Activated naive CD8-positive, alpha-beta T cell treated with anti-CD3 and anti-CD28 coated beads for 36 hours (primary cell): ENCODE measurements at regions not wholly inside any gene's neighbourhood (a gene's known extent, or its start where the extent isn't known, plus 50 kb on each side); places are given as distances from the start of the nearest gene placed in this dataset.

Source experiments
- DNase-seq: peaks from one replicate; pipeline ENCODE4 v3.0.0; 2021
- H3K27ac Mint-ChIP-seq: one replicate; pipeline ENCODE4 v1.8.0; 2022; ENCODE audit warnings: mild to moderate bottlenecking, moderate library complexity, mixed read lengths
- H3K27me3 Mint-ChIP-seq: one replicate; pipeline ENCODE4 v1.8.0; 2022; ENCODE audit warnings: mild to moderate bottlenecking, mixed read lengths
- H3K36me3 Mint-ChIP-seq: one replicate; pipeline ENCODE4 v1.8.0; 2021; ENCODE audit warnings: mild to moderate bottlenecking, mixed read lengths
- H3K4me1 Mint-ChIP-seq: one replicate; pipeline ENCODE4 v1.8.0; 2021; ENCODE audit warnings: mixed read lengths
- H3K4me3 Mint-ChIP-seq: one replicate; pipeline ENCODE4 v1.8.0; 2022; ENCODE audit warnings: mild to moderate bottlenecking, moderate library complexity, mixed read lengths
- H3K9me3 Mint-ChIP-seq: one replicate; pipeline ENCODE4 v1.8.0; 2022; ENCODE audit warnings: mixed read lengths

DNA sequence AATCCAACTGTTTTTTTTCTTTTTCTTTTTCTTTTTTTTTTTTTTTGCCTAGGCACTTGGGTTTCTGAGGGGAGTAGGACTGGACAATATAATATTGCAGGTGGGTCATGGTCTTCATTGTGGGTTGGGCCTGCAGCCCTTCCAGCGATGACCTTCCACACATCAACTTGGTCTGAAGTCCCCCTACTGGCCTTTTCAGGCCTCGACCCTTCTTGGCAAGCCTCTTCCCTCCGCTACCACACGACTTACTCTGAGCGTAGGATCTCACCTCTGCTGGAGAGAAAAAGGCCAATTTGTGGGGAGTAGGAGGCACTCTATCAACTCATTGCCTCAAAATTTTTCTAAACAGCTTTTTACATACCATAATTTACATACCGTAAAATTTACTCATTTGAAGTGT lies 51.1 kb upstream of the GRIK3 start:
- H3K4me1 Mint-ChIP-seq = no peaks in the 10 kb centered on the region

DNA sequence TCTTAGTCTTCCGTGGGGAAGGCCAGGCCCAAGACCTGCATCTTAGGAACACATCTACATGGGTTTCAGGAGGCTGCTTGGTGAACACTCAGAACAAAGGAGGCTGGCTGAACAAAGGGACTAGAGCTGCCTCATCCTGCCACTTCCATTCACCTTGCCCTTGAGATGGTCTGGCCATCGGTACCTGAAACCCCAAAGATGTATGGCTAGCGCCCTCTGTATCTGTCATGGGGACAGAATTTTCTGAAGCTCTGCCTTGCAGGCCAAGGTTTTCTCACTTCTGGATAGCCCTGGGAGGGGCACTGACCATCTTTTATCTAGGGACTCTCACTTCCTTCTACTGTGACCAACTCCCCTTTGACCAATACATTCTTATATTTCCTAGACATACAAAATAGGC lies 55.4 kb upstream of the GRIK3 start:
- H3K36me3 Mint-ChIP-seq = no peaks in the 10 kb centered on the region
- H3K27me3 Mint-ChIP-seq = peaks cover 20% of the 10 kb centered on the region
- no peak overlapping the region for H3K4me3 Mint-ChIP-seq
- no peaks in the 10 kb centered on the region for H3K4me1 Mint-ChIP-seq
- H3K27ac Mint-ChIP-seq = no peak overlapping the region
- DNase-seq = no peak
- H3K9me3 Mint-ChIP-seq = no peaks in the 10 kb centered on the region

More for the DNA sequence above, 51.1 kb upstream of the GRIK3 start:
- H3K4me3 Mint-ChIP-seq = no peak overlapping the region
- DNase-seq = no peak
- H3K27me3 Mint-ChIP-seq = peaks cover 15% of the 10 kb centered on the region
- H3K9me3 Mint-ChIP-seq = no peaks in the 10 kb centered on the region
- H3K27ac Mint-ChIP-seq = no peak overlapping the region
- no peaks in the 10 kb centered on the region for H3K36me3 Mint-ChIP-seq

DNA sequence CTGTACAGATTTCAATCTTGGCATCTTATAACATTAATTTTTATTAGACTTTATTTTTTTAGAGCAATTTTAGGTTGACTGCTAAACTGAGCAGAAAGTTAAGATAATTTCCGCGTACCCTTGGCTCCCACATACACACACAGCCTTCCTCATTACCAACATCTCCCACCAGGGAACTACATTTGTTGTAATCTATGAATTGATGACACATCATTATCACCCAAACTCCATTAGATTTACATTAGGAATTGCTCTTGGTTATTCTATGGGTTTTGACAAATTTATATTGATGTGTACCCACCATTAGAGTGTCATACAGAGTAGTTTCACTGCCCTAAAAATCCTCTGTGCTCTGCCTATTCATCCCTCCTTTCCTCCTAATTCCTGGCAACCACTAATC lies 56.4 kb upstream of the GRIK3 start:
- Mint-ChIP-seq H3K4me3 (no peak overlapping the region), H3K9me3 (no peaks in the 10 kb centered on the region), H3K36me3 (no peaks in the 10 kb centered on the region), H3K4me1 (no peaks in the 10 kb centered on the region), H3K27ac (no peak overlapping the region), H3K27me3 (peaks cover 21% of the 10 kb centered on the region)
- no peak for DNase-seq

DNA sequence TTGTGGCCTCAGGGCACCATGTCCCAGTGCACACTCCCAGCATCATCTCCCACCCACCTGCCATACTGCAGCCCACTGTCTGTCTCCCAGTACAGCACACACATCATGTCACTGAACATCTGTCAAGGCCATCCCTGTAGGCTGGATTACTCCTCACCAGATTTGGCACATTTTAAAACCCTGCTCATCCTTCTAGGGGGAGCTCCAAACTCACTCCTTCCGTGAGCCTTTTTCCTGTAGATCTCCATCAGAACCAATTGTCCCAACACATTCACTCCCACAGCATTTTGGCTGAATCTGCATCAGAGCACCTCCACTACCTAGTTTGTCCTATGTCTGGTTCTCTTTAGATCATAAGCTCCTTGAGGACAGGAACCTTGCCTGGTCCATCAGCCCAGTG lies 58.6 kb upstream of the GRIK3 start:
- no peaks in the 10 kb centered on the region for H3K4me1 Mint-ChIP-seq
- no peak overlapping the region for H3K27ac Mint-ChIP-seq
- no peaks in the 10 kb centered on the region for H3K9me3 Mint-ChIP-seq
- H3K4me3 Mint-ChIP-seq = no peak overlapping the region
- H3K36me3 Mint-ChIP-seq = no peaks in the 10 kb centered on the region
- no peak for DNase-seq
- peaks cover 21% of the 10 kb centered on the region for H3K27me3 Mint-ChIP-seq

DNA sequence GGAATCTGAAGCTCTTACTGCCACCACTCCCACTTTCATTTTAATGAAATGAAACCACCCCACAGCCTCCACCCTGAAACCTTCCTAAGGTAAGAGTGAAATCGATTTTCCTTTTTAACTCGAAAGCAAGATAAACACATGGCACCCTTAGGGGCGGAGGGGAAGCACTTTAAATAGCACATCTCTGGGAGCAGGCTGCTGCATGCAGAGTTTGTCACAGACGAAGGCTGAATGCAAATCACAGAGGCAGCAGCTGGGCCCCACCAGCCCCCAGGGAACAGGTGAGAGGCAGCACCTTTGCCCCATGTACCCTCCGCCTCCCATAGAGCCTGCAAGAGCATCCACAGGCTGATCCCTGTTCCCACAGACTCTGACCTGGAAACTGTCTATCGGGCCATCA lies 60.0 kb upstream of the GRIK3 start:
- Mint-ChIP-seq H3K27ac (no peak overlapping the region), H3K9me3 (no peaks in the 10 kb centered on the region), H3K27me3 (peaks cover 21% of the 10 kb centered on the region), H3K4me1 (no peaks in the 10 kb centered on the region), H3K4me3 (no peak overlapping the region), H3K36me3 (no peaks in the 10 kb centered on the region)
- no peak for DNase-seq

DNA sequence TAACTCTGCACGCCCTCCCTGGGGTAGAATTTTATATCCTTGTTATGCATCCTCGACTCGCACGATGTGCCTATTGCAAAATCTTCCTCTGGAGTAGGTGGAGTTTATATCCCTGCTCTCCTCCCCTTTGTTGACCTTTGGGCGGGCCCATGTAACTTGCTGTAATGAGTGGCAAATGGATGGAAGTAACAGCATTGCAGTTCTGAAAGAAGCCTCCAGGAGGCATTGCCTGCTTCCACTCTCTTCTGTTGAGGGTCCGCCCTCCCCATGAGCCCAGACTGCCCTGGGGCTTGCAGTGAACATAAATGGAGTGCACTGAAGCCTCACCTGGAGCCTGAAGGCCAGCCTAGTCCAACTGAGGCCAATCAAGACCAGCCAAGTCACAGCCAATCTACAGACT lies 62.2 kb upstream of the GRIK3 start:
- DNase-seq = no peak
- Mint-ChIP-seq H3K4me3 (no peak overlapping the region), H3K27me3 (peaks cover 17% of the 10 kb centered on the region), H3K9me3 (no peaks in the 10 kb centered on the region), H3K27ac (no peak overlapping the region), H3K36me3 (no peaks in the 10 kb centered on the region), H3K4me1 (no peaks in the 10 kb centered on the region)

DNA sequence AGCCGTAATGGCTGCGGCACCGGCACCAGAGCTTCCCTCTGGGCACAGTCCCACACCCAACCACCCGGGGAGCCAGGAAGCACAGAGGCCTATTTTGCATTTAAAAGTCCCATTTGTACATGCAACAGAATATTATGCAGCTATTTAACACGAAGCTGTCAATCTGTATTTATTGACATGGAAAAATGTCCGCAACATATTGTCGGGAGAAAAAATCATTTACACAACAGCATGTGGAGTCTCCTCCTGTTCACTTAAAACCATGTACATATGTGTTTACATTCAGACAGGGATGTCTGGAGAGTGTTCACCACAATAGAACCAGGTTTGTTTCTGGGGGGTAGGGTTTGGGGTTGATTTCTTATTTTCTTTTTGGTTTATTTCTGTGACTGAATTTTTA lies 63.4 kb upstream of the GRIK3 start:
- Mint-ChIP-seq H3K27ac (no peak overlapping the region), H3K9me3 (no peaks in the 10 kb centered on the region), H3K36me3 (no peaks in the 10 kb centered on the region), H3K27me3 (peaks cover 14% of the 10 kb centered on the region), H3K4me3 (no peak overlapping the region), H3K4me1 (no peaks in the 10 kb centered on the region)
- no peak for DNase-seq

DNA sequence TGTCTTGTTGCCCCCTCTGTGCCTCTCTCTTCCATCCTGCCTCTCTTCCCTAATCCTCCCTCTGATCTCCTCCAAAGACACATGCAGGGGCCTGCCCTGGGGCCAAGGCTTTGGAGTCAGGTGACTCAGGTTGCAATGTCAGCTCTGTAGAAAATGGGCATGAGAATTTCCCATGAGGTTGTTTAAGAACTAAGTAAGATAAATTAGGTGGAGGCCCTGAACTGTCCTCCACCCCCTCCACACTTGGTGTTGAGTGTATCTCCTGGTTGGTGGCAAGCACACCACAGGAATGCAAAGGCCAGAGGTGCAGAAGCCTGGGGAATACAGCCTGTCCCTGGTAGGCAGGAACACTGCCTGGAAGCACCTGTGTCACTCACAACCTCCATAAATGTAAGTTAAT lies 63.9 kb upstream of the GRIK3 start:
- no peak for DNase-seq
- no peak overlapping the region for H3K27ac Mint-ChIP-seq
- H3K36me3 Mint-ChIP-seq = no peaks in the 10 kb centered on the region
- peaks cover 9% of the 10 kb centered on the region for H3K27me3 Mint-ChIP-seq
- no peaks in the 10 kb centered on the region for H3K9me3 Mint-ChIP-seq
- no peak overlapping the region for H3K4me3 Mint-ChIP-seq
- no peaks in the 10 kb centered on the region for H3K4me1 Mint-ChIP-seq

DNA sequence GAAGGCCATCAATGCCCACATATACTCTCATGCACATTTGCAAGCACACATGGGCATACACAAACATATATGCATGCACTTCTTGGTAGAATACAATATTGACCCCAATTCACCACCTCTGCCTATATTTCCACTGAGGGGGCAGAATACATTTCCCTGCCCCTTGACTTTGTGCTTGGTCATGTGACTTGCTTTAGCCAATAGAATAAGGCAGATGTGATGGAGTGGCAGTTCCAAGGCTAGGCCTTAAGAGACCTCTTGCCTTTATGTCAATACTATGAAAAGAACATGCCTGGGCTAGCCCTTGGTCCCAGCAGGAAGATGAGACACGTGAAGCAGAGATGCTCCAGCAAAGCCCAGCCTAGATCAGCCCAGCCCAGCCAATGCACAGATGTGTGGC lies 66.0 kb upstream of the GRIK3 start:
- H3K27me3 Mint-ChIP-seq = peaks cover under 1% of the 10 kb centered on the region
- no peaks in the 10 kb centered on the region for H3K4me1 Mint-ChIP-seq
- H3K36me3 Mint-ChIP-seq = no peaks in the 10 kb centered on the region
- H3K4me3 Mint-ChIP-seq = no peak overlapping the region
- H3K27ac Mint-ChIP-seq = no peak overlapping the region
- DNase-seq = no peak
- H3K9me3 Mint-ChIP-seq = no peaks in the 10 kb centered on the region

DNA sequence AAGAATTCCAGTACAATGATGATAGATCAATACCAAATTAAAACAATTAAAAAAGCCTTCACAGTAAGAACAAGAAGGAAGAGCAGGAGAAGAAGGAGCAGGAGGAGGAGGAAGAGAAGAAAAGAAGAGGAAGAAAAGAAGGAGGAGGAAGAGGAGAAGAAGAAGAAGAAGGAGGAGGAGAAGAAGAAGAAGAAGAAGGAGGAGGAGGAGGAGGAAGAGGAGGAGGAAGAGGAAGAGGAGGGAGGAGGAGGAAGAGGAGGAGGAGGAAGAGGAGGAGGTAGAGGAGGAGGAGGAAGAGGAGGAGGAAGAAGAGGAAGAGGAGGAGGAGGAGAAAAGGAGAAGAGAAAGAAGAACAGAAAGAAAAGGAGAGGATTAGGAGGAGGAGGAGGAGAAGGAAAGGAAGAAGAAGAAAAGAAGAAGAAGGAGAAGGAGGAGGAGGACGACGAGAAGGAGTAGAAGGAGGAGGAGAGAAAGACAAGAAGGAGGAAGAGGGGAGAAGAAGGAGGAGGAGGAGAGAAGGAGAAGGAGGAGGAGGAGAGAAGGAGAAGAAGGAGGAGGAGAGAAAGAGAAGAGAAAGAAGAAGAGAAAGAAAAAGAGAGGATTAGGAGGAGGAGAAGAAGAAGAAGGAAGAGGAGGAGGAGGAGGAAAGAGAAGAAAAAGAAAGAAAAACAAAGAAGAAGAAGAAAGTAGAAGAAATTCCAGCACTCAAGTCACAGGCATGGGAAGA lies 68.5 kb upstream of the GRIK3 start:
- H3K36me3 Mint-ChIP-seq = no peaks in the 10 kb centered on the region
- no peak overlapping the region for H3K27ac Mint-ChIP-seq
- no peak for DNase-seq
- H3K27me3 Mint-ChIP-seq = no peaks in the 10 kb centered on the region
- H3K4me3 Mint-ChIP-seq = no peak overlapping the region
- no peaks in the 10 kb centered on the region for H3K9me3 Mint-ChIP-seq
- no peaks in the 10 kb centered on the region for H3K4me1 Mint-ChIP-seq

DNA sequence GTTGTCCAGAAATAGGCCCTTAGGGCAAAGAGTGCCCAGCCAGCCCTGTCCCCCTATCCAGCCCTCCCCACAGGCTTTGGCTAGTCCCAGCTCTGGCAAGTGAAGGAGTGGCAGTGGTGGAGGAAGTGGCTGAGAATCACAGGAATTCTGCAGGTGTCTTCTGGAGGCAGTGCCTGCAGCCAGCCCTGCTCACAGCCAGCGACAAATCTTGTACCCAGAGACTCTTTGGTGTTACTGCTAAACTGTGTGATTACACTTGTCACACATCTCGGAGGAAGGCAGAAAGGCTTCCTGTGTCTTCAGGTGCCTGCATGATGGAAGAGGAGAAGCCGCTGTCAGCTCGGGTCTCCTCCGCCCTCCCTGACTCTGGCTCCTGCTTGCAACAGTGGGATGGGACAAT lies 71.6 kb upstream of the GRIK3 start:
- H3K27ac Mint-ChIP-seq = no peak overlapping the region
- H3K4me3 Mint-ChIP-seq = no peak overlapping the region
- no peaks in the 10 kb centered on the region for H3K27me3 Mint-ChIP-seq
- H3K4me1 Mint-ChIP-seq = no peaks in the 10 kb centered on the region
- no peaks in the 10 kb centered on the region for H3K9me3 Mint-ChIP-seq
- no peak for DNase-seq
- no peaks in the 10 kb centered on the region for H3K36me3 Mint-ChIP-seq

DNA sequence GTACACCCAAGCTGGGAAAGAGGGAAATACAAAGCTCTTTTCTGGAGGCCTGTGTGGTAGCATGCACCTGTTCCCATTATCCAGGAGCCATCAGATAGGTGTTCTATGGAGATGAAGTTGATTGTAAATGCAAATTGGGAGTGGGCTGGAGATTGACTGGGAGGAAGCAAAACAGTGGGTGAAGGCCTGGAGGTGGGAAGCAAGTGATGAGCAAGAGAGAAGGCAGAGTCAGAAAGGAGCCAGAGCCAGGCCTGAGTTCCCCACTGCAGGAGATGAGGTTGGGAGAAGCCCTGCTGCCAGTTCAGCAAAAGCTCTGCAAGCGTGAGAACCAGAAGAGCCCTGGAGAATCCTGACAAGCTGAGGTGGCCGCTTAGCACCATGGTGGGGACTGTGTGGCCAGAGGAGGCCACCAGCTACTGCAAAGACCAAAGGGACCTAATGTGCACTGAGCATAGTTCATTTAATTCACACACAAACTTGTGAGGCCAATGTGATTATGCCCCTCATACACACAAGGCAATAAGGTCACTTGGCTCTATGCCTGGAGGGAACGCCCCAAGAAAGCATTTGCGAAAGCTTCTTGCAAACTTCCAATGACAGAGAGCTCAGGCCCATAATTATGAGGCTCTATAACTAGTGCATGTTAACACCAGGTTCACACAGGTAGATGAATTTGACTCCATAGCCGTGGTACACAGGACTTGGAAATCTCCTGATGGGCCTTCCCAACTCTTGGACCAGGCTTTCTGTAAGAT lies 73.0 kb upstream of the GRIK3 start:
- Mint-ChIP-seq H3K4me1 (no peaks in the 10 kb centered on the region), H3K27ac (no peak overlapping the region), H3K4me3 (no peak overlapping the region), H3K9me3 (no peaks in the 10 kb centered on the region), H3K36me3 (no peaks in the 10 kb centered on the region), H3K27me3 (no peaks in the 10 kb centered on the region)
- no peak for DNase-seq

DNA sequence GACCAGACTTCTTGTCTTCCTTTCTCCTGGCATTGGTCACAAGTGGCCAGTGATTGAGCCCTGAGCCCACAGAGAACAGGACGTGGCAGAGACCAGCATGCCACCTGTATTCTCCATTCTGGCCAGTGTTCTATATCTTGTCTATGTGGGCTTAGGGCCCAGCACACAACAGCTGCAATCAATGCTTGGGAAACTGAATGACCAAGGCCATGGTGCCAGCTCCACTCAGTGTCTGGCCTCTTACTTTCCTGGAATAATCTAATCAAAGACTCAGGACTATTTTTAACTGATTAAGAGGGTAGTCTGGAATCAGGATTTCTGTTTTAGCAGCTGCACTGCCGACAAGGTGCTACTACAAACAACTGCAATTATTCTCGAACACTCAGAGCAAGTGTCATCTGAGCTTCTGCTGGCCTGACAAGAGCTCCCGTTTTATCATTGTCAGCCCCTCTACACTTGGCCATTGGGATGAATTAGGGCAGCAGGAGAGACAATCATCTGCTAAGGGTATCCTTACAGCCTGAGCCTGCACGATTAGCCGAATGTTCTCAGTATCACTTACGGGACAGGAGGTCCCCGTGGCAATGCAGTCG lies 74.4 kb upstream of the GRIK3 start:
- Mint-ChIP-seq H3K36me3 (no peaks in the 10 kb centered on the region), H3K4me3 (no peak overlapping the region), H3K27ac (no peak overlapping the region), H3K27me3 (no peaks in the 10 kb centered on the region), H3K9me3 (no peaks in the 10 kb centered on the region), H3K4me1 (no peaks in the 10 kb centered on the region)
- no peak for DNase-seq

DNA sequence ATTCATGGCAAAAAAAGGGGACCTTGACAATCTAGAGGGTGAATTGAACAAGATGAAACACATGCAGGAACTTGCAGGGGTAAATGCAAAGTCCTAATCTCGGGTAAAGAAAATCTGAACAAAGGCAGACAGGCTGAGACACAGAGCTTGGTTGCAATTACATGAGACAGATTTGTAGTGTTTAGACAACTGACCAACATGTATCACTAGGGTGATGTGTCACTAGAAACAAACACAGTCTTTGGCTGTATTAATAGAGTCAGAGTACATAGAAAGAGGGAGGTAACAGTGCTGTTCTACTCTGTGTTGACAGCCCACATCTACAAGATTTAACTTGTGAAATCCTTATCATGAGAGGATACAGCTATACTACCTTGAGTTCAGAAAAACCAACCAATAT lies 78.1 kb upstream of the GRIK3 start:
- no peaks in the 10 kb centered on the region for H3K9me3 Mint-ChIP-seq
- no peak overlapping the region for H3K4me3 Mint-ChIP-seq
- no peak overlapping the region for H3K27ac Mint-ChIP-seq
- DNase-seq = no peak
- no peaks in the 10 kb centered on the region for H3K4me1 Mint-ChIP-seq
- H3K27me3 Mint-ChIP-seq = no peaks in the 10 kb centered on the region
- no peaks in the 10 kb centered on the region for H3K36me3 Mint-ChIP-seq

DNA sequence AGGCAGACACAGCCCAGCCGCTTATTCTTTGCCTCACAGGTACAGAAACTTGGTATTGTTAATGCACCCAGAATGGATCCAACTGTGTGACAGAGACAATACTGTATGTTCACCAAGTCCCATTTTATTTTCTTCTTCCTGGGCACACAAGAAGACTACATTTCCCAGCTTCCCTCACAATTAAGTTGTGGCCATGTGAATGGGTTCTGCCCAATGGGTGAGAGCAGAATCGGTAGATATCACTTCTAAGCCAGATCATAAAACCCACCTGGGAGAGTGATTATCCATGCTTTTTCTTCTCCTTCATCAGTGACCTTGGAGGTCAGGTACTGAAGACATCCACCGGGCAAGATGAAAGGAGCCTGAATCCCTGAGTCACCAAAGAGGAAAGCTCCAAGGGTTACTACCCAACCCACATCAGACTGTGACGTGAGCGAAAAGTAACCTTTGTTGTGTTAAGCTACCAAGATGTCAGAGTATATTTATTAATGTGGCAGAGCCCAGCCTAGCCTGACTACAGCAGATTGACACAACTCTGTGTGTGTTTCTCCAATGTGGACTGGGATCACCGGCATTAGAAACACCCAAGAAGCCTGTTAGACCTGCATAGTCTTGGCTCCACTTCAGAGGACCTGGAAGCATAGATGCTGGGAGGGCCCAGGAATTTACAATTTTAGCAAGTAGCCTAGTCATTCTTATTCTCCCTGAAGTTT lies 79.1 kb upstream of the GRIK3 start:
- no peak overlapping the region for H3K27ac Mint-ChIP-seq
- no peaks in the 10 kb centered on the region for H3K9me3 Mint-ChIP-seq
- H3K4me3 Mint-ChIP-seq = no peak overlapping the region
- no peak for DNase-seq
- H3K27me3 Mint-ChIP-seq = peaks cover 5% of the 10 kb centered on the region
- H3K4me1 Mint-ChIP-seq = no peaks in the 10 kb centered on the region
- no peaks in the 10 kb centered on the region for H3K36me3 Mint-ChIP-seq
